HG02571 (cell line): ENCODE measurements at regions not wholly inside any gene's neighbourhood (a gene's known extent, or its start where the extent isn't known, plus 50 kb on each side); places are given as distances from the start of the nearest gene placed in this dataset.

Source experiments
- ATAC-seq: cut with Tn5 transposase; IDR thresholded peaks from one replicate; pipeline ENCODE4 v1.9.1; 2021; ENCODE audit warnings: mild to moderate bottlenecking, moderate library complexity; ENCODE audit not compliant: unreplicated experiment

DNA sequence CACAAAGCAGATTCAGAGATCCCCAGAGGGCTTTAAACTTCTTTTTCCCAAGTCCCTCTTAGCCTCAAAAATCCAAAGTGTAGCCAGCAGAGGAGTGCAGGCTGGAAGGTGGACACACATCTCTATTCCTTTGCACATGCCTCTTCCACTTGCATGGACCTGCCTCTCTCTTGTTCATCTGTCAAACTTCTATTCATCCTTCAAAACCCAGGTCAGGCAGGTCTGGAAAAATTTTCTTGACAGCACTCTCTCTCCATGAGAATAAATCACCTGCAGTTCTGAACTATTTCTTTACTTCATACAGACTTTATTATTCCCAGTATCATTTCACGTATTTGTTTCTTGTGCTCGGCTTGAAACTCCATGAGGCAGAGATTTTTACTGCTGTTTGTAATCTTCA lies 127.5 kb downstream of the SS18 start:
- ATAC-seq: no peak

DNA sequence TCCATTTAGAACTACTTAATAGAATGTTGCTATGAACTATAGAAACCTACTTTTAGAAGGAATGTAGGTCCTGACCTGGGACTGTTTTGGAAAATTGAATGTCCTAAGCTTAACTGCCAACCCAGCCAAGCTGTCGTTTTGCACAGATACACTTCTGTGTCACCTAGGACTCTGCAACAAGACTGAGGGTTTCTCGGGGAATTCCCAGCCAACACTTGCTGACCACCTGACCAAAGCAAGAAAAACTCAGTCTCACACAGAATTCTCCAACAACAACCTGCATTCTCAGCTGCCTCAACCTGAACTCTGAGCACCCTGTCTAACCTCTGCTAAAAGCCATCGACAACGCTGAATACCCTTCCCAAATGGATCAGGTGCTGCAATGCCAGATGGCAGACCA lies 128.2 kb downstream of the SS18 start:
- no peak for ATAC-seq

GRCh38 chr18:25957017-25957416 lies 133.4 kb downstream of the SS18 start:
- no peak for ATAC-seq

GRCh38 chr18:25953111-25953510 lies 137.3 kb downstream of the SS18 start:
- no peak for ATAC-seq

- no peak for ATAC-seq
Observed at GRCh38 chr18:25950321-25950720, 140.1 kb downstream of the SS18 start.

- ATAC-seq: no peak
Observed at GRCh38 chr18:25946540-25946939, 143.9 kb downstream of the SS18 start.

DNA sequence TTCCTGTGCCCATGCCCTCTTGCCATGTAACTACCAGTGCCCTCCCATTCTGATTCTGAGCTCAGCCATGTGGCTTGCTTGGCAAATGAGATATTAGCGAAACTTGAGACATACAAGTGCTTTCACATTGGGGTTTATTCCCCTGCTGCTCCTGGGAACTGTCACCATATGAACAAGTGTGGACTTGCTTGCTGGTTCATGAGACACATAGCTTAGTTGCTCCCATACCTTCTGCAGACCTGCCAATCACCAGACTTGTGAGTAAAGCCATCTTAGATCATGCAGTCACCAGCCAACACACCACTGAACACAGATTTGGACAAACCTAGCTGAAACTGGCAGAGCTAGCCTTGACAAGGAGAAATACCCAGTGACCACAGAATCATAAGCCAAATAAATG lies 155.1 kb downstream of the SS18 start:
- no peak for ATAC-seq

DNA sequence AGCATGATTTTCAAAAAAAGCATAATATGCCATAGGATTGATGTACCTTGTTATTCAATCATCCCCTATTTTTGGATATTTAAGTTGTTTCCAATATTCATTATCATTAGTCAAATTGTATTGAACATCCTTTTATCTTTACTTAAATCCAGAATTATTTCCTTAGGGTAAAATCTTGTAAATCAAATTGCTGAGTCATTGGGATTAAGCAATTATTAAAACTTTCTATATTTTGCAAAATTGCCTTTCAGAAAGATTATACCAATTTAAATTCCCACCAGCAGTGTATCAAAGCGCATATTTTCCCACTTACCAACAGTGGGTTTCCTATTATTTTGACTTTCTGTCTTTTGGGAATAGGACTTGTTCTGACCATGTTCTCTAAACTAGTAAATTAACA lies 159.3 kb downstream of the SS18 start:
- no peak for ATAC-seq

GRCh38 chr18:25929787-25930186 lies 160.6 kb downstream of the SS18 start:
- ATAC-seq: no peak

- no peak for ATAC-seq
Observed at GRCh38 chr18:25927830-25928229, 162.6 kb downstream of the SS18 start.

DNA sequence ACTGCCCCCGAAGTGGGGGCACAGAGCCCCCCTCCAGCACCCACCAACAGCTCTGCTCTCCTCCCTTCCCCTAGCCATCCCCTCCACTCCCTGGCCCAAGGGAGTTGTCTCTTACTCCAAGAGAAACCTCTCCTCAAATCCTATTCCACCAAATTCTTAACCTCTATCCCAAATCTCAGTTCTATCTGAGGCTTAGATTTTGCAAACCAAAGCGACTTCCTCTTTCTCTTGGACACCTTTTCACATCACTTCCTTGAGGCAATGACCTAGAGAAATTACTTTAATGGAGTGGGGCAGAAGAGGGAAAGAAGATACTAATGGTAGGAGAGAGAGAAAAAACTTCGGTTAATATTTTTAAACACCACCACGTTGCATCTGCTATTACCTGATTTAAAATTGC lies 167.2 kb downstream of the SS18 start:
- ATAC-seq: no peak

- no peak for ATAC-seq
Observed at GRCh38 chr18:25921677-25922421, 168.6 kb downstream of the SS18 start.

GRCh38 chr18:25915907-25916306 lies 174.5 kb downstream of the SS18 start:
- ATAC-seq: no peak

DNA sequence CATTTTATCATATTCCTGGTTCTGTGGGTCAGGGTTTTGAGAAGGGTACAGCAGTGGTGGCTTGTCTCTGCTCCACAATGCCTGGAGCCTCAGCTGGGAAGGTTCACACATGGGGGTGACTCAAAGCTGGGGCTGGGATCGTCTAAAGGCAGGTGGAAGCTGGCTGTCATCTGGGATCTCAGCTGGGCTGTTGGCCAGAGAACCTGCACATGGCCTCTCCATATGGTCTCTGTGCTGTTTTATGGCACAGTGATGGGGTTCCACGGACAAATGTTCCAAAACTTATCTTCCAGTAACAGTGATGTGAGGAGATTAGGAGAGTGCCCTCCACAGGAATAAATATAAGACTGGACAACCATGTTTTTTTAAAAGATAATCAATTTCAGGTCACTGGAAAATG lies 191.4 kb downstream of the SS18 start:
- no peak for ATAC-seq

DNA sequence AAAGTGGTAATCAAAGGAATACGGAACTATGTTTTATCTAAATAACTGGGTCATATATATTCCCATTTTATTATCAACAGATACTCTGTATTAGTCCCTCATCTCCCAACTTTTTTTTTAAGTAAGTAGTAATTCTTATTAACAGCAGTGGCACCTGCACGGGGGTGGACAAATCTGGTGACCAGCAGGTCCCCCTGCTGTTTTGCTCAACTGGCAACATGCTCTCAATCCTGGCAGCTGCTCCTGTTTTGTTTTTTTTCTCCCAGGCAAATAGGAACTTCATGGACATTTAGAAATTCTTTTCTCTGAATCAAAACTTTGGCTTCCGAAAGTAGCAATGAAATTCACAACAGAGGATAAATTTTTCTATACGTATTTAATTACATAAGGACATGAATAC lies 193.5 kb downstream of the SS18 start:
- no peak for ATAC-seq

DNA sequence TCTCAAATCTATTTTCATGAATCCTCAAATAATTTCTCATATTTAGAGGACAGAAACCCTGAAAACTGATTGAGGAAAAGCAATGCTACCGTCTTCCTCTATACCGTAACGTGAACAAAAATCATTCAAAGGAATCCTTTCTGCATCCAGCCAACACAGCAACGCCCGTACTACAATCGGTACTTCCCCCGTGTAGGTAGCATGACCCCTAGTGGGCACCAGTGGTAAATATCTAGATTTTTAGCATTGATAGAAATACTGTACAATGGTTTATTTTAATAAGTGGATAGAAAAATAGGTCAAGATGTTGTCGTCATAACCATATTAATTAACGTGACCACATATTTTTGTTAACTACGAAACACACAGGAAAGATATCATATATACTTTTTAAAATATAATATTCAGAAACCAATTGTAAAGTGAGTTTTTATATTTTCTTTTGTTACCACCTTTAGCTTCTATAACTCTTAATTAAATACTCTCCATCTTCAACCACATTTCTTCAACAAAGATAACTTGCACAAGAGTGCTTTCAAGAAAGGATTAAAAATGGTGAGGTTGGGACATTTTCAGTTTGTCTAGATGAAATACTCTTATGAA lies 194.1 kb downstream of the SS18 start:
- peak; percentile 62 for ATAC-seq

DNA sequence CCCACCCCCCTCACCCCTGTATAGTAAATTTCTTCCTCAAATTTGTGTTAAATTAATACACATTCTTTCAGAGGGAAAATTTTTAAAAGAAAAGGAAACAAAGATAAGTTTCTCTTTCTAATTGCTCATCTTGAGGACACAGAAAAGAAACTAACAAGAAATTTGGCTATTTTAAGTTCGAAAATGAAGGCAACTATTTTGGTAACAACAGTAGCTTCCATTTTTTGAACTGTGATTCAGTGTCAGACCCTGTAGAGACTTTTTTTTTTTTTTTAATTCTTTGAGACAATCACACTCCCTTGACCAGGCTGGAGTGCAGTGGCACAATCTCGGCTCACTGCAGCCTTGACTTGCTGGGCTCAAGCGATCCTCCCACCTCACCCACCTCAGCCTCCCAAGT lies 194.9 kb downstream of the SS18 start:
- ATAC-seq: peak; percentile 18

DNA sequence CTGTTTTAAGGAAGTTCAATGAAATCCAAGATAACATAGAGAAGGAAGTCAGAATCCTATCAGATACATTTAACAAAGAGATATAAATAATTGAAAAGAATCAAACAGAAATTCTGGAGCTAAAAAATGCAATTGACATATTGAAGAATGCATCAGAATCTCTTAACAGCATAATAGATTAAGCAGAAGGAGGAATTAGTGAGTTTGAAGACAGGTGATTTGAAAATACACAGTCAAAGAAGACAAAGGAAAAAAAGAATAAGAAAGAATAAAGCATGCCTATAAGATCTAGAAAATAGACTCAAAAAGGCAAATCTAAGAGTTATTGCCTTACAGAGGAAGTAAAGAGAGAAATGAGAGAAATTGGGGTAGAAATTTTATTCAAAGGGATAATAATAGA lies 204.1 kb downstream of the SS18 start:
- no peak for ATAC-seq

GRCh38 chr18:25883091-25883490 lies 207.3 kb downstream of the SS18 start:
- no peak for ATAC-seq

GRCh38 chr18:25881149-25881548 lies 209.3 kb downstream of the SS18 start:
- ATAC-seq: no peak

GRCh38 chr18:25880441-25880840 lies 210.0 kb downstream of the SS18 start:
- ATAC-seq: no peak

- ATAC-seq: no peak
Observed at GRCh38 chr18:25876330-25876948, 214.0 kb downstream of the SS18 start.
